ENCODE measurements at regions not wholly inside any gene's neighbourhood (a gene's known extent, or its start where the extent isn't known, plus 50 kb on each side); places are given as distances from the start of the nearest gene placed in this dataset.

DNA sequence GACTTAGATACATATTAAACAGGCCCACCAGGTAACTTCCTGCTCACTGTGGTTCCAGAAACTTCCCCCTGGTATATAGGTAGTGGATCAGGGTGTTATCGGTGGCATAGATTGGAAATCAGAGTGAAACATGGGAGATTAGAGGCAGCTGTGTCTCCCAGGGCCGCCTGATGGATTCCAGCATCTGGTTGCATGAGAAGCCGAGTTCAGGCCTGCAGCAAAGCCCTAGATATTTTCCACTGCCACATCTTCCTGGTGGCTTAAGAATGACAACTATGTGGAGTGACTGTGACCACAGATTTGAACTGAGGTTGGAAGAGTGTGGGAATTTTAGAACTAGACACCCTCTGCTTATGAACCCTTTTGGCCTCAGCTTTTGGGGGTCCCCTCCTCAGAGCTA, 184.8 kb upstream of the NTF3 start:
- Histone ChIP-seq H3K27me3 (ENCODE audit: control insufficient read depth, insufficient read depth, low read length) (no peaks in the 10 kb centered on the region), H3K36me3 (ENCODE audit: control insufficient read depth, insufficient read depth, low read length) (no peaks in the 10 kb centered on the region), H3K4me3 (ENCODE audit: low read length) (no peak overlapping the region)

DNA sequence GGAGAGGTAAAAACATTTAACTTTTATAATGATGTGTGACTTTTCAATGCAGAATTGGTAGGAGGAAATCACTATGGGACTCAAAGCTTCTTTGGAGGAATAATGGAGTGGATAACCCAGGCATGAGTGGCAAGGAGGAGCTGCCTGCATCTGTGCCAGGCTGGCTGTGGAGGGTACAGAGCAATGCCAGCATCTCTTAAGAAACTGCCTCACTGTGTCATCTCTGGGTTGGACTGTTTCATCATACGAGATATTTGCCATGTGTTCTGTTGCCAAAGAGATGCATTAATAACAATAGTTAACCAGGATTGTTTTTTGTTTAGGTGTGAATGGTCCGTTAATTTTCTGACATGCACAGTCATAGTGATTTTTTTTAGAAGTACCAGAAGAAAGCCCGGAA, 183.7 kb upstream of the NTF3 start:
- Histone ChIP-seq H3K4me1 (ENCODE audit: control insufficient read depth, insufficient read depth, low read length) (no peaks in the 10 kb centered on the region), H3K27me3 (ENCODE audit: control insufficient read depth, insufficient read depth, low read length) (no peaks in the 10 kb centered on the region), H3K27ac (ENCODE audit: low read depth, low read length) (no peak overlapping the region)

More for the DNA sequence above, 184.8 kb upstream of the NTF3 start:
- no peaks in the 10 kb centered on the region for H3K4me1 ChIP-seq (ENCODE audit: control insufficient read depth, insufficient read depth, low read length)
- no peak overlapping the region for H3K9ac ChIP-seq (ENCODE audit: low read length)
- no peak overlapping the region for H3K27ac ChIP-seq (ENCODE audit: low read depth, low read length)

DNA sequence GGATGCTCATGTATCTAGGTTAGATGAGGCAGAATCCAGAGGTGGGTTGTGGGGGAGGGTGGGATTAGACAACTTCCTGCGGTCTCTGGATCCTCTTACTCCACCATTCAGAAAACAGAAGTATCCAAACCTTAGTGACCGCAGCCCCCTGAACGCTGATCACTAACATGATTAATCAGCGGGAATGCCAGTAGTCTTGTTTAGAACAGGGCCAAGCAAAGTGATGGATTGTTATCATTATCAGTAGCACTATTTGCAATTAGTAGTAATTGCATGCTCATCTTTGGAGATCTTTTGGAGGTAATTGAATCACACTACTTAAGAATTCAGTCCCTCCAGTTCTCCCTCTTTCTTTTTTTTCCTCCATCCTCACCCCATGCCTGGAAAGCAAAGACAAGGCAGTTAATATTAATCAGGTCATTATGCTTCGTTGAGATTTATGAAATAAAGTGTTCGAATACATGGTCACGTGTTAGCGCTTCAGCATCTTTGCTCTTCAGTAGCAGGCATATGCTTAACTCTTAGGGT, 182.8 kb upstream of the NTF3 start:
- Histone ChIP-seq H3K36me3 (ENCODE audit: control insufficient read depth, insufficient read depth, low read length) (no peaks in the 10 kb centered on the region), H3K4me3 (ENCODE audit: low read length) (no peak overlapping the region), H3K9ac (ENCODE audit: low read length) (no peak overlapping the region), H3K4me1 (ENCODE audit: control insufficient read depth, insufficient read depth, low read length) (no peaks in the 10 kb centered on the region), H3K27ac (ENCODE audit: low read depth, low read length) (no peak overlapping the region), H3K27me3 (ENCODE audit: control insufficient read depth, insufficient read depth, low read length) (no peaks in the 10 kb centered on the region)

More for the DNA sequence above, 183.7 kb upstream of the NTF3 start:
- Histone ChIP-seq H3K4me3 (ENCODE audit: low read length) (no peak overlapping the region), H3K36me3 (ENCODE audit: control insufficient read depth, insufficient read depth, low read length) (no peaks in the 10 kb centered on the region), H3K9ac (ENCODE audit: low read length) (no peak overlapping the region)

DNA sequence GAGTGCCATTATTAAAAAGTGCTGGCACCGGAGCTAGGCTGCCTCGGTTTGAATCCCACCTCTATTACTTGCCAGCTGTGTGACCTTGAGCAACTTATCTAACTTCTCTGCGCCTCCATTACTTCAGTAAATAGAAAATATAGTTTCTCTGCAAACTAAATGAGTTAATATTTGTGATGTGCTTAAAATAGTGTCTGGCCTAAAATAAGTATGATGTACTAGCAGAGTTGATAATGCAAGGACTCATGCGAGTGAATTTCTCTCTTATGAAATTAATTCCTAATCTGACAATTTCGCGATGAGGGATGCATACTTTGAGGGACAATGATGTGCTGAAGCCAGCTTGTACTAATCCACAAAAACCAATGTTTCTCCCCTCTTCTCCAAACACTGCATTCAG, 180.8 kb upstream of the NTF3 start:
- Histone ChIP-seq H3K4me3 (ENCODE audit: low read length) (no peak overlapping the region), H3K27me3 (ENCODE audit: control insufficient read depth, insufficient read depth, low read length) (no peaks in the 10 kb centered on the region), H3K27ac (ENCODE audit: low read depth, low read length) (no peak overlapping the region), H3K9ac (ENCODE audit: low read length) (no peak overlapping the region), H3K36me3 (ENCODE audit: control insufficient read depth, insufficient read depth, low read length) (no peaks in the 10 kb centered on the region), H3K4me1 (ENCODE audit: control insufficient read depth, insufficient read depth, low read length) (no peaks in the 10 kb centered on the region)

DNA sequence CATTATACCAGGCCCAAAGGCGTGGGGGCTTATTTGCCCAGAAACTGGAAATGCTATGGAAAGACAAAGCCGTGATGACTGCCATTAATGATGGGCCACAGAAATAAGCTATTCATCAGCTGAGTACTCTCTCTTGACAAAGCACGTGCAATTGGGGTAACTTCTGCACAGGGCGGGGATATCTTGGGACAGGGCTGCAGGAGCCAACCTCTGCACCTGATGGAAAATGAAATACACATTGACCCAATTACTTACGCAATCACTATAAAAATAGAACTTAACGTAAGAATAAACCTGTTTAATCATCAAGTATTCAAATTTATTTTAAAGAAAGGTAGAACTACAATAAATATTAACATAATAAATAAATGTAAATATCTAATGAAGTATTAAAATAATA, 180.1 kb upstream of the NTF3 start:
- Histone ChIP-seq H3K36me3 (ENCODE audit: control insufficient read depth, insufficient read depth, low read length) (no peaks in the 10 kb centered on the region), H3K27ac (ENCODE audit: low read depth, low read length) (no peak overlapping the region), H3K4me1 (ENCODE audit: control insufficient read depth, insufficient read depth, low read length) (no peaks in the 10 kb centered on the region), H3K27me3 (ENCODE audit: control insufficient read depth, insufficient read depth, low read length) (no peaks in the 10 kb centered on the region), H3K4me3 (ENCODE audit: low read length) (no peak overlapping the region), H3K9ac (ENCODE audit: low read length) (no peak overlapping the region)

DNA sequence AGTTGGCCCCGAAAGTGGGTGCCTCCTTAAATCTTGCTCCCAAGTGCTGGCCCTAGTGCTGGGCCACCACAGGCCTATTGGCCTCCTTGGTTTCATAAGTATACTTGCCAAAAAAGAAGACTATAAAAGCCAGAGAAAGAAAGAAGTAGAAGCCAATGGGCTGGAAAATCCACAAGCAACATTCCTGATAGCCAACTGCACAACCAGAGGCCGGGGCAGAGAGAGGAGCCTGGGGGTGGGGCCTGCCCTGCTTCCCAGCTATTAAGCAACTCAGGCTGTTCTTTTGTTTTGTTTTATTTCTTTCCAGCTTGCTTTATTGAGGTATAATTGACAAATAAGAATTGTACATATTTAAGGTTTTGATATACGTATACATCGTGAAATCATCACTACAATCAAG, 177.2 kb upstream of the NTF3 start:
- H3K4me3 ChIP-seq (ENCODE audit: low read length) = no peak overlapping the region
- H3K36me3 ChIP-seq (ENCODE audit: control insufficient read depth, insufficient read depth, low read length) = no peaks in the 10 kb centered on the region
- no peak overlapping the region for H3K9ac ChIP-seq (ENCODE audit: low read length)
- no peaks in the 10 kb centered on the region for H3K4me1 ChIP-seq (ENCODE audit: control insufficient read depth, insufficient read depth, low read length)
- no peaks in the 10 kb centered on the region for H3K27me3 ChIP-seq (ENCODE audit: control insufficient read depth, insufficient read depth, low read length)
- H3K27ac ChIP-seq (ENCODE audit: low read depth, low read length) = no peak overlapping the region

DNA sequence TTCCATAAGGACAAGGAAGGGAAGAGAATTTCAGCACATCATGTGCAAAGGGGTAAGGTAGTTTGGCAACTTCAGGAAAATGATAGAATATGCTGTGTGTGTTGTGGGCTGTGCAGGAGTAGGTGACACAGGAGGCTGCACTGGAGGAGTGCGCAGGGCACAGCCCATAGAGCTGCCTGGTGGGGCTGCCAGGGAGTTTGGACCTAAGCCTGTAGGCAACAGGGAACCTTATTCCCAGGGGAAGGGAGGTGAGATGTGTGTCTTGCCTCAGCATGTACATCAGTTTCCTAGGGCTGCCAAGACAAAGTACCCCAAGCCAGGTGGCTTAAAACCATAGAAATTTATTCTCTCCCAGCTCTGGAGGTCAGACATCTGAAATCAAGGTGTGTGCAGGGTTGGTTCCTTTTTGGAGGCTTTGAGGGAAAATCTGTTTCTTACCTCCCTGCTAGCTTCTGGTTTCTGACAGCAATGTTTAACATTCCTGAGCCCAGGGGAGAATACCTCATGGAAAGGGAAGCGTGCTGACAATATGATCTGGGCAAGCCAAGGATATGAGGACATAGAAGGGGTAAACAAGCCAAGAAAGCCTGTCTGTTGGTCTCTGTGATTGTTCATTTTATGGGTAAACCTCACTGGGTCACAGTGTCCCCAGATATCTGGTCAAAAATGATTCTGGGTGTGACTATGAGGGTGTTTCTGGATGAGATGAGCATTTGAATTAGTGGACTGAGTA, 174.0 kb upstream of the NTF3 start:
- no peak overlapping the region for H3K9ac ChIP-seq (ENCODE audit: low read length)

DNA sequence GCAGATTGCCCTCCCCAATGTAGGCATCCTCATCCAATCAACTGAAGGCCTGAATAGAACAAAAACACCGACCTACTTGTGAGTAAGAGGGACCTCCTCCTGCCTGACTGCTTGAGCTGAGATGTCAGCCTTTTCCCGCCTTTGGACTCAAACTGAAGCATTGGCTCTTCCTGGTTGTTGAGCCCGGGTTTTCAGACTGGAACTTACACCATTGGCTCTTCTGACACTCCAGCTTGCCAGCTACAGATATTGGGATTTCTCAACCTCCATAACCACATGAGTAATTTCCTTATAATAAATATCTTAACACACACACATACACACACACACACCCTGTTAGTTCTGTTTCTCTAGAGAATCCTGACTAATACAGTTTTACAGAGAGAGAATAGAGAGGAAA, 173.4 kb upstream of the NTF3 start:
- no peaks in the 10 kb centered on the region for H3K27me3 ChIP-seq (ENCODE audit: control insufficient read depth, insufficient read depth, low read length)
- H3K36me3 ChIP-seq (ENCODE audit: control insufficient read depth, insufficient read depth, low read length) = no peaks in the 10 kb centered on the region
- H3K4me3 ChIP-seq (ENCODE audit: low read length) = no peak overlapping the region
- no peaks in the 10 kb centered on the region for H3K4me1 ChIP-seq (ENCODE audit: control insufficient read depth, insufficient read depth, low read length)
- no peak overlapping the region for H3K9ac ChIP-seq (ENCODE audit: low read length)
- no peak overlapping the region for H3K27ac ChIP-seq (ENCODE audit: low read depth, low read length)

More for the DNA sequence above, 174.0 kb upstream of the NTF3 start:
- Histone ChIP-seq H3K4me1 (ENCODE audit: control insufficient read depth, insufficient read depth, low read length) (no peaks in the 10 kb centered on the region), H3K4me3 (ENCODE audit: low read length) (no peak overlapping the region), H3K36me3 (ENCODE audit: control insufficient read depth, insufficient read depth, low read length) (no peaks in the 10 kb centered on the region), H3K27ac (ENCODE audit: low read depth, low read length) (no peak overlapping the region), H3K27me3 (ENCODE audit: control insufficient read depth, insufficient read depth, low read length) (no peaks in the 10 kb centered on the region)

DNA sequence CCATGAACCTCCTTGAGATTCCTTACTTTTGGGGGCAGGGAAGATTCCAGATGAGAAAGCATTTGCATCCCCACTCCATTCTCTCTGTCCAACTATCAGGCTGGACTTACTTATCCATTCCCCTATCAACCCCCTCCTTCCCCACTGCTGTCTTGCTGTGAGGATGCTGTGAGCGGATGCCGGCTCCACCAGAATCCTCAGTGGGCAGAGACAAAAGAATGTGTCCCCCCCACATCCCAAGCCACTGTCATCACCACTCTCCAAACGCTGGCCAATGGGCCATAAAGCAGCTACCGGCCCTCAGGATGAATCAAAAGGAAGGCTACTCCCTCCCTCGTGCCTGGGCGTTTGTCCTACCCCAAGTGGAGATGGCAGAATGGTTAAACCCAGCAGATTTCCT, 173.0 kb upstream of the NTF3 start:
- no peak overlapping the region for H3K27ac ChIP-seq (ENCODE audit: low read depth, low read length)
- H3K9ac ChIP-seq (ENCODE audit: low read length) = no peak overlapping the region
- H3K27me3 ChIP-seq (ENCODE audit: control insufficient read depth, insufficient read depth, low read length) = no peaks in the 10 kb centered on the region
- H3K36me3 ChIP-seq (ENCODE audit: control insufficient read depth, insufficient read depth, low read length) = no peaks in the 10 kb centered on the region
- no peaks in the 10 kb centered on the region for H3K4me1 ChIP-seq (ENCODE audit: control insufficient read depth, insufficient read depth, low read length)
- no peak overlapping the region for H3K4me3 ChIP-seq (ENCODE audit: low read length)

DNA sequence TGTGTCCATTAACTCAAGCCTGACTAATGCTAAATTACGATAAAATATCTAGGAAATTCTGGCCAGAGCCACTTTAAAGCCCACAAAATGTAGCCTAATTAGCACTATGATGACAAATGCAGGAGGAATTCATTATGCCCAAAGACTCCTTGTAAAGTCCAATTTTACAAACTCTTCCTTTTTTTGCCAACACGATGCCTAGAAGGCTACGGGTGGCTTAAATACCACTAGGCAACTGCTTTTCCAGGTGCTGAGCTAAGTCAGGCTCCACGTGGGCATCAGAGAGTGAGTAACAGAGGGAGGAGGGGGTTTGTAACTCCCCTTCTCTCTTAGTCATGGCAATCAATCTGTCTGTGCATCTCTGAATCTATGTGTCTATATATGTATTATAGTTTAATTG, 172.4 kb upstream of the NTF3 start:
- Histone ChIP-seq H3K27me3 (ENCODE audit: control insufficient read depth, insufficient read depth, low read length) (no peaks in the 10 kb centered on the region), H3K36me3 (ENCODE audit: control insufficient read depth, insufficient read depth, low read length) (no peaks in the 10 kb centered on the region), H3K4me1 (ENCODE audit: control insufficient read depth, insufficient read depth, low read length) (no peaks in the 10 kb centered on the region)

DNA sequence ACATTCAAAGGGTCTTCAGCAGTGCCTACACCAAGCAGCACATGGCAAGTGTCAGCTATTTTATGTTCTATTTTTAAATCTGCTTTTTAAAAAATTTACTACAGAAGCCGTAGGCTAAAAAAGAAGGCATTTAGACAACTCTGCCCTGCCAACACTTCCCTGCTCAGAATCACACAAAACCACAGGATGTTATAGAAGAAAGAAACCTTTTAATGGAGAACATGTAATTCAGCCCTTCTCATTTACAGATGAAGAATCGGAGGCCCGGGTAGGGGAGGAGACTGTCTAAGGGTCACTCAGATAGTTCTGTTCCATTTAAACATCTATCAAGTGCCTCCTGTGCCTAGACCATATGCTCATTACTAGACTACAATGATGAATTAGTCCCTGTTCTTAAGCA, 171.8 kb upstream of the NTF3 start:
- no peaks in the 10 kb centered on the region for H3K27me3 ChIP-seq (ENCODE audit: control insufficient read depth, insufficient read depth, low read length)

More for the DNA sequence above, 172.4 kb upstream of the NTF3 start:
- Histone ChIP-seq H3K27ac (ENCODE audit: low read depth, low read length) (no peak overlapping the region), H3K4me3 (ENCODE audit: low read length) (no peak overlapping the region), H3K9ac (ENCODE audit: low read length) (no peak overlapping the region)

DNA sequence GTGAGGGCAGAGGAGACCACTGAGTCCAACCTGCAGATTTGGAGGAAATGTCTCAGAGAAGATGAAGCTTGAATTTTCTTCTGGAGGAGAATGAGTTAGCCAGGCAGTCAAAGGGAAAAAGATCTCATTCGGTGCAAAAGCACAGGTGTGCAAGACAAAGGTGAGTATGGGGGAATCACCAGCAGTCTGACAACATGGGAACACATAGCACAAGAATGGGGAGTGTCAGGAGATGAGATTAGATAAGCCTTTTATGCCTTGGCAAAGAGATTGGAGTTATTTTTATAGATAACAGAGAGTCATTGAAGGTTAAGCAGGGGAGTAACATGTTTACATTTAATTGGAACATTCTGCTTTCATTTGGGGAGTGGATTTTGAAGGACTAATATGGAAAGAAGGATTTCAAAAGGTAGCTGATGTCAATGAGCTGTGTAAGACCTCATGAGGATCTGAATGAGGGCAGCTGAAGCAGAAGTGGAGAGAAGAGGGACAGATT, 171.3 kb upstream of the NTF3 start:
- H3K4me1 ChIP-seq (ENCODE audit: control insufficient read depth, insufficient read depth, low read length) = no peaks in the 10 kb centered on the region
- no peaks in the 10 kb centered on the region for H3K27me3 ChIP-seq (ENCODE audit: control insufficient read depth, insufficient read depth, low read length)
- no peak overlapping the region for H3K9ac ChIP-seq (ENCODE audit: low read length)
- no peaks in the 10 kb centered on the region for H3K36me3 ChIP-seq (ENCODE audit: control insufficient read depth, insufficient read depth, low read length)
- no peak overlapping the region for H3K4me3 ChIP-seq (ENCODE audit: low read length)
- H3K27ac ChIP-seq (ENCODE audit: low read depth, low read length) = no peak overlapping the region

More for the DNA sequence above, 171.8 kb upstream of the NTF3 start:
- H3K4me1 ChIP-seq (ENCODE audit: control insufficient read depth, insufficient read depth, low read length) = no peaks in the 10 kb centered on the region
- no peak overlapping the region for H3K27ac ChIP-seq (ENCODE audit: low read depth, low read length)
- H3K36me3 ChIP-seq (ENCODE audit: control insufficient read depth, insufficient read depth, low read length) = no peaks in the 10 kb centered on the region
- no peak overlapping the region for H3K4me3 ChIP-seq (ENCODE audit: low read length)
- H3K9ac ChIP-seq (ENCODE audit: low read length) = no peak overlapping the region

DNA sequence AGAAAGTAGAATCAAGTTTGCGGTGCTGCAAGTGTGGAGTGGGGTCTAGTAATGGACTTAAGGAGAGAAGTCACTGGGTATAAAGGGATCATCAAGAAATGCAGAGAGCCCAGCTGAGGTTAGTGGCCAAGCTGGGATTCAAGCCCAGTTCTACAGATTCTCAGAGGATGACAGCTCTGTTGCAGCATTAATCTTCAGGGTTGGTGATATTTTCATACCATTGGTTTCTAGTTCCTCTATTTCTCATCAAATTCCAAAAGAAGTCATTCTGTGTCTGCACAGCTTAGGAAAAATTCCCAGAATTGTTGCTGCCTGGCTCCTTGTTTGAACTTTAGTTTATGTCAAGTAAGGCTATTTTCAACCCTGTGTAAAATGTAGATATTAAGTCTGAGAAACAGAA, 169.5 kb upstream of the NTF3 start:
- H3K27me3 ChIP-seq (ENCODE audit: control insufficient read depth, insufficient read depth, low read length) = no peaks in the 10 kb centered on the region
- H3K27ac ChIP-seq (ENCODE audit: low read depth, low read length) = no peak overlapping the region
- H3K9ac ChIP-seq (ENCODE audit: low read length) = no peak overlapping the region
- H3K36me3 ChIP-seq (ENCODE audit: control insufficient read depth, insufficient read depth, low read length) = no peaks in the 10 kb centered on the region
- no peaks in the 10 kb centered on the region for H3K4me1 ChIP-seq (ENCODE audit: control insufficient read depth, insufficient read depth, low read length)
- no peak overlapping the region for H3K4me3 ChIP-seq (ENCODE audit: low read length)

Data from rectal smooth muscle tissue (tissue), 1 donor.